ENCODE measurements at regions not wholly inside any gene's neighbourhood (a gene's known extent, or its start where the extent isn't known, plus 50 kb on each side); places are given as distances from the start of the nearest gene placed in this dataset.

- 53% methylated on average over 7 of the region's 7 CpGs for WGBS
- Histone ChIP-seq H3K36me3 (ENCODE audit: insufficient read depth) (no peaks in the 10 kb centered on the region), H3K4me3 (ENCODE audit: low read depth, low read length) (no peak overlapping the region), H3K4me1 (ENCODE audit: insufficient read depth) (no peaks in the 10 kb centered on the region), H3K27ac (ENCODE audit: low read depth) (no peak overlapping the region)
- no peak for DNase-seq (ENCODE audit: extremely low spot score)
Observed at GRCh38 chr16:18060351-18060750, 276.2 kb downstream of the NPIPA8 start.

- DNase-seq (ENCODE audit: extremely low spot score), result no peak
- Histone ChIP-seq H3K4me3 (ENCODE audit: low read depth, low read length) (no peak overlapping the region), H3K27ac (ENCODE audit: low read depth) (no peak overlapping the region), H3K4me1 (ENCODE audit: insufficient read depth) (no peaks in the 10 kb centered on the region), H3K36me3 (ENCODE audit: insufficient read depth) (no peaks in the 10 kb centered on the region)
- WGBS, result 85% methylated on average over 6 of the region's 6 CpGs
Observed at GRCh38 chr16:18059577-18059976, 277.0 kb downstream of the NPIPA8 start.

DNA sequence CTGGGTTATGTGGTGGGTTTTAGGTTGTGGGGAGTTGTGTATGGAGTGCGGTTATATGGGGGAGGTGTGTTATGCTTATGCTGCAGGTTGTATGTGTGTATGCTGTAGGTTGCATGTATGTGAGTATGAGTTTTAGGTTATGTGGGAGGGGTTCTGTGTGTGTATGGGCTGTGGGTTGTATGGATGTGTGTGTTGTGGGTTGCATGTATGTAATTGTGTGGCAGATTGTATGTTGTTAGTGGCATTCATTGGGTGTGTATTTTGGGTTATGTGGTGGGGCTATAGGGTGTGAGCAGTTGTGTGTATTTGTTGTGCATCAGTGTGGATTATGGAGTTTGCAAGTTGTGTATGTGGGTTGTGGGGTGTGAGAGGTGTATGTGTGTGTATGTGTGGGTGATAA lies 277.4 kb downstream of the NPIPA8 start:
- no peak overlapping the region for H3K27ac ChIP-seq (ENCODE audit: low read depth)
- DNase-seq (ENCODE audit: extremely low spot score), result no peak
- 98% methylated on average over 1 of the region's 1 CpG for WGBS
- no peak overlapping the region for H3K4me3 ChIP-seq (ENCODE audit: low read depth, low read length)
- no peaks in the 10 kb centered on the region for H3K4me1 ChIP-seq (ENCODE audit: insufficient read depth)
- no peaks in the 10 kb centered on the region for H3K36me3 ChIP-seq (ENCODE audit: insufficient read depth)

GRCh38 chr16:18055411-18055916 lies 281.1 kb downstream of the NPIPA8 start:
- H3K27ac ChIP-seq (ENCODE audit: low read depth), result no peak overlapping the region
- no peak for DNase-seq (ENCODE audit: extremely low spot score)
- 59% methylated on average over 4 of the region's 4 CpGs for WGBS
- H3K4me3 ChIP-seq (ENCODE audit: low read depth, low read length), result no peak overlapping the region
- no peaks in the 10 kb centered on the region for H3K4me1 ChIP-seq (ENCODE audit: insufficient read depth)
- no peaks in the 10 kb centered on the region for H3K36me3 ChIP-seq (ENCODE audit: insufficient read depth)

GRCh38 chr16:18050777-18051176 lies 285.8 kb downstream of the NPIPA8 start:
- WGBS, result 78% methylated on average over 6 of the region's 6 CpGs
- H3K4me3 ChIP-seq (ENCODE audit: low read depth, low read length), result no peak overlapping the region
- no peak for DNase-seq (ENCODE audit: extremely low spot score)
- H3K4me1 ChIP-seq (ENCODE audit: insufficient read depth), result no peaks in the 10 kb centered on the region
- no peak overlapping the region for H3K27ac ChIP-seq (ENCODE audit: low read depth)
- H3K36me3 ChIP-seq (ENCODE audit: insufficient read depth), result no peaks in the 10 kb centered on the region

GRCh38 chr16:18050234-18050633 lies 286.3 kb downstream of the NPIPA8 start:
- H3K4me3 ChIP-seq (ENCODE audit: low read depth, low read length), result no peak overlapping the region
- no peaks in the 10 kb centered on the region for H3K4me1 ChIP-seq (ENCODE audit: insufficient read depth)
- H3K36me3 ChIP-seq (ENCODE audit: insufficient read depth), result no peaks in the 10 kb centered on the region
- H3K27ac ChIP-seq (ENCODE audit: low read depth), result no peak overlapping the region
- 83% methylated on average over 7 of the region's 7 CpGs for WGBS
- DNase-seq (ENCODE audit: extremely low spot score), result no peak

- no peak overlapping the region for H3K27ac ChIP-seq (ENCODE audit: low read depth)
- H3K4me1 ChIP-seq (ENCODE audit: insufficient read depth), result no peaks in the 10 kb centered on the region
- WGBS, result 72% methylated on average over 6 of the region's 6 CpGs
- no peaks in the 10 kb centered on the region for H3K36me3 ChIP-seq (ENCODE audit: insufficient read depth)
- DNase-seq (ENCODE audit: extremely low spot score), result no peak
- no peak overlapping the region for H3K4me3 ChIP-seq (ENCODE audit: low read depth, low read length)
Observed at GRCh38 chr16:18049547-18050133, 286.9 kb downstream of the NPIPA8 start.

GRCh38 chr16:18048853-18049546 lies 287.5 kb downstream of the NPIPA8 start:
- WGBS, result 75% methylated on average over 4 of the region's 4 CpGs
- DNase-seq (ENCODE audit: extremely low spot score), result no peak
- H3K4me1 ChIP-seq (ENCODE audit: insufficient read depth), result no peaks in the 10 kb centered on the region
- no peak overlapping the region for H3K4me3 ChIP-seq (ENCODE audit: low read depth, low read length)
- no peaks in the 10 kb centered on the region for H3K36me3 ChIP-seq (ENCODE audit: insufficient read depth)
- H3K27ac ChIP-seq (ENCODE audit: low read depth), result no peak overlapping the region

DNA sequence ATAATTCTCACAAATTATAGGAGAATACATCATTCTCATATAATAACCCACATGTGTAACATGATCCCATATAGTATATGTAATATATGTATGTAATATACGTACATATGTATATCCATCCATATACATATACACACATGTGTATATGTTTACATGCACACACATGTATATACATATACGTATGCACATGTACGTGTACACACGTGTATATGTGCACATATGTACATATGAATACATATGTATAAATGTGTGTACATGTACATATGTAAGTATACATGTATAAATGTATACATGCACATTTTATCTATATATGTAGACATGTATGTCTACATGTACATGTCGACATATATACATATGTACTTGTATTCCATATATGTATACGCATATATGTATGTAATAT lies 288.8 kb downstream of the NPIPA8 start:
- Histone ChIP-seq H3K36me3 (ENCODE audit: insufficient read depth) (no peaks in the 10 kb centered on the region), H3K4me1 (ENCODE audit: insufficient read depth) (no peaks in the 10 kb centered on the region), H3K4me3 (ENCODE audit: low read depth, low read length) (no peak overlapping the region), H3K27ac (ENCODE audit: low read depth) (no peak overlapping the region)
- WGBS, result 87% methylated on average over 6 of the region's 6 CpGs
- DNase-seq (ENCODE audit: extremely low spot score), result no peak

DNA sequence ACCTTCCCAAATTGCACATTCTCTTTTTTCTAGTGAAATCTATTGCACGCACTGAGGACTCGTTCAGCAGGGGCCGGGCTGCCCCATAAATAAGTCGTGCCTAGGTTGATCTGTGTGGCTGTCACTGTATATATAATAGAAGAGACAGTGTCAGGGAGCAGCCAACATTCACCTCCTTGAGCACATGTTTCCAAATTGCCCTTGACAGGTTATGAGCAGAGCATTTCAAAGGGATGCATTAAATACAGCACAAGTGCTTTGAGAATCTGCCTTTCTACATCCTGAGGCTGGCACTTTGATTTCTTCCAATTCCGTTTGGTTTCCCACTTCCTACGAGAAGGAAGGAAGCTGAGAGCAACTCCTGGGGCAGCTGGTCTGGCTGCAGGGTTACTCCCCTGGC lies 291.2 kb downstream of the NPIPA8 start:
- H3K4me1 ChIP-seq (ENCODE audit: insufficient read depth), result no peaks in the 10 kb centered on the region
- H3K27ac ChIP-seq (ENCODE audit: low read depth), result no peak overlapping the region
- no peak overlapping the region for H3K4me3 ChIP-seq (ENCODE audit: low read depth, low read length)
- DNase-seq (ENCODE audit: extremely low spot score), result no peak
- H3K36me3 ChIP-seq (ENCODE audit: insufficient read depth), result no peaks in the 10 kb centered on the region
- WGBS, result 62% methylated on average over 6 of the region's 6 CpGs

- DNase-seq (ENCODE audit: extremely low spot score), result no peak
- 56% methylated on average over 8 of the region's 8 CpGs for WGBS
- H3K4me1 ChIP-seq (ENCODE audit: insufficient read depth), result no peaks in the 10 kb centered on the region
- H3K27ac ChIP-seq (ENCODE audit: low read depth), result no peak overlapping the region
- H3K4me3 ChIP-seq (ENCODE audit: low read depth, low read length), result no peak overlapping the region
- H3K36me3 ChIP-seq (ENCODE audit: insufficient read depth), result no peaks in the 10 kb centered on the region
Observed at GRCh38 chr16:18041864-18042834, 294.4 kb downstream of the NPIPA8 start.

DNA sequence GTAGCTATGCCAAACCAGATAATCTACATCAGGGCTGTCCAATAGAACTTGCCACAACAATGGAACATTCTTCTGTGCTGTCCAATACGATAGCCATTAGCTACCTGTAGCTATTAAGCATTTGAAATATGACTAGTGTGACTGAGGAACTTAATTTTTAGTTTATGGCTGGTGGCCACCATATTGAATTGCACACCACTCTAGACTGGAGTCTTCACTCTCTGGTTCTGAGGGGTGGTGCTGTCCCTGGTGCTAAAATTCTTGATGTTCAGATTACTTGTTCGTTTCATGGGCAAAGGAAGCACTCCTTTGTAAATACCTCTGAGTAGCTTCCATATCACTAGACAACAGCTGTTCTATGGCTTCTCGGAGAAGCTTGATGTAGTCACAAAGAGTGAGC lies 296.6 kb downstream of the NPIPA8 start:
- no peak for DNase-seq (ENCODE audit: extremely low spot score)
- H3K36me3 ChIP-seq (ENCODE audit: insufficient read depth), result no peaks in the 10 kb centered on the region
- H3K27ac ChIP-seq (ENCODE audit: low read depth), result no peak overlapping the region
- H3K4me3 ChIP-seq (ENCODE audit: low read depth, low read length), result no peak overlapping the region
- WGBS, result 79% methylated on average over 3 of the region's 3 CpGs
- H3K4me1 ChIP-seq (ENCODE audit: insufficient read depth), result no peaks in the 10 kb centered on the region

GRCh38 chr16:18037051-18037450 lies 299.5 kb downstream of the NPIPA8 start:
- no peak for DNase-seq (ENCODE audit: extremely low spot score)
- Histone ChIP-seq H3K4me1 (ENCODE audit: insufficient read depth) (no peaks in the 10 kb centered on the region), H3K27ac (ENCODE audit: low read depth) (no peak overlapping the region), H3K36me3 (ENCODE audit: insufficient read depth) (no peaks in the 10 kb centered on the region), H3K4me3 (ENCODE audit: low read depth, low read length) (no peak overlapping the region)
- 90% methylated on average over 1 of the region's 1 CpG for WGBS

DNA sequence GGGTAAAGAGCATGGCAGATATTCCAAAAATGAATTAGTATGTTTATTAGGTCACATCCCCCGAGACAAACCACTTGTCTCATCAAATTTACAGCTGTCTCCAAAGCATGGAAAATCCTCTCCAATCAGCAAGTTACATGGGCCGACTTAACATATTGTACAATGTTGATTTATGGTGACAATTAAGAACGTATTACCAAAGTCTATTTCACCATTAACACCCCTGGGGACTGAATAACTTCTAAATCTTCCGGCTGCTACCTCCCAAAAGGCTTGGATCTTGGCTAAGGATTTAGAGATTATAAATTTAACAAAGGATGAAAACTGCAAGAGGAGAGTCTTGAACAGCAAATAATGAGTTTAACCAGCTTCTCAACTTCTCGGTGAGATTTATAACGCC lies 311.9 kb downstream of the NPIPA8 start:
- Histone ChIP-seq H3K4me3 (ENCODE audit: low read depth, low read length) (no peak overlapping the region), H3K36me3 (ENCODE audit: insufficient read depth) (no peaks in the 10 kb centered on the region), H3K4me1 (ENCODE audit: insufficient read depth) (no peaks in the 10 kb centered on the region), H3K27ac (ENCODE audit: low read depth) (no peak overlapping the region)
- WGBS, result 44% methylated on average over 6 of the region's 6 CpGs
- DNase-seq (ENCODE audit: extremely low spot score), result no peak

Data from urinary bladder (tissue), 3 donors.